ENCODE measurements at regions not wholly inside any gene's neighbourhood (a gene's known extent, or its start where the extent isn't known, plus 50 kb on each side); places are given as distances from the start of the nearest gene placed in this dataset.

DNA sequence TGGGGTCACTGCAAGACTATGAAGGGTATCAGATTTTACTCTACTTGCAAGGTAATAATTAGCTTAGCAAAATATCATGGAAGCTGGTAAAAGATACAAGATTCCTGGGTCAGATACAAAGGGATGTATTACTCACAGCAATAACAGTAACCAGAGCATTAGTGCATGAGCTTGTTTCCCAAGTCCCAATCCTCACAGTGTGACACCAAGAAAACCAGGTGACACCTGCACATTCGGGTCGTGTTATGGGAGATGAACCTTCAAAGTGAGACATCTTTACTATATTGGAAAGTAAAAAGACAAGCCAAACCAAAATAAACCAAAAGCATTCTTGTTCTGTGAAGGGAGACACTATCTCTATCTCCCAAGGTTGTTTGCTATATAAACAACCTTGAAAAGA lies 528.7 kb upstream of the TGFBR2 start (continued):
- TF ChIP-seq, protein P1, sequence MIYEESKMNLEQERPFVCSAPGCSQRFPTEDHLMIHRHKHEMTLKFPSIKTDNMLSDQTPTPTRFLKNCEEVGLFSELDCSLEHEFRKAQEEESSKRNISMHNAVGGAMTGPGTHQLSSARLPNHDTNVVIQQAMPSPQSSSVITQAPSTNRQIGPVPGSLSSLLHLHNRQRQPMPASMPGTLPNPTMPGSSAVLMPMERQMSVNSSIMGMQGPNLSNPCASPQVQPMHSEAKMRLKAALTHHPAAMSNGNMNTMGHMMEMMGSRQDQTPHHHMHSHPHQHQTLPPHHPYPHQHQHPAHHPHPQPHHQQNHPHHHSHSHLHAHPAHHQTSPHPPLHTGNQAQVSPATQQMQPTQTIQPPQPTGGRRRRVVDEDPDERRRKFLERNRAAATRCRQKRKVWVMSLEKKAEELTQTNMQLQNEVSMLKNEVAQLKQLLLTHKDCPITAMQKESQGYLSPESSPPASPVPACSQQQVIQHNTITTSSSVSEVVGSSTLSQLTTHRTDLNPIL (CRISPR knock-in tag; IDR thresholded peaks at IDR 0.05; ENCODE audit: low read depth): no peak
- no peak for TF ChIP-seq ZNF70 (CRISPR knock-in tag; IDR thresholded peaks at IDR 0.05)

DNA sequence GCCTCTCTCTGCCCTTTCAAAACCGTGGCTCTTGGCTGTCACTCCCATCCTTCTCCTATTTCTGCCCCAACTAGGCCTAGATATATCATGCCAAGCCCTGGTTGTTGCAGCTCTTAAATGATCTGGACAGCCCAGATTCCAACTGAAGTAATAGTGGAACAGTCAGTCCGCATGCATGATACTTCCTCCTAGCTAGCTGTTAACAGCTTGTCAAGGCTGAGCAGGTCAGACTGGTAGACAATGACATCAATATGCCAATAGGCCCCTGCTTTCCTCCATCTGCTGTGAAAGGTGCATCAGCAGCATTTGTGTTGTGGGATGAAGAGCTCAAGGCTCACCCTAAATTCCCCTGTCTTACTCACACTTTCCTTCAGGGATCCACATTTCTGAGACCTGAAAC lies 527.7 kb upstream of the TGFBR2 start:
- ATAC-seq: peak; percentile 98
- TF ChIP-seq TOX (CRISPR knock-in tag; IDR thresholded peaks at IDR 0.05; ENCODE audit: borderline replicate concordance) (peak; percentile 53; the same call in 1 of the 2 replicates), ZNF70 (CRISPR knock-in tag; IDR thresholded peaks at IDR 0.05) (no peak), CSDC2 (CRISPR knock-in tag; IDR thresholded peaks at IDR 0.05) (no peak), OSR1 (CRISPR knock-in tag; IDR thresholded peaks at IDR 0.05) (no peak)

DNA sequence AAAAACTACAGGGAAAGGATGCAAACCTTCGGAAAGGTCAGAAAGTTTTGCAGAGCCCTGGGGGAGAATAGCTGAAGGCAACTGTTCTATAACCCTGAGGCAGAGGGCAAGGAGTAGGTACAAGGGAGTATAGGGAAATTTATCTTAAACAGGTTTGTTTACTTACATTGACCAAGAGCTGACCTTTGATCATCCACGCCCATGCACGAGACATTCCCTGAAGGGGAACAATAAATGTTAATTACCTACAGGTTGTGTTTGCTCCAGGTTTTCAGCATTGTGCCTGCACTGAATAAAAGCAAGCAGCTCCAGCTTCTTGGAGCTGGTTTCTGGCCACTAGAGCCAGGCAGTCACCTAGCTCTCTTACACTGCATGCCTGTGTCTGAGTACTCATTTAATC lies 524.5 kb upstream of the TGFBR2 start:
- ATAC-seq: no peak
- no peak for TF ChIP-seq ARNTL (CRISPR knock-in tag; IDR thresholded peaks at IDR 0.05; ENCODE audit: borderline replicate concordance, low read depth)
- TF ChIP-seq ZNF565 (CRISPR knock-in tag; conservative IDR thresholded peaks at IDR 0.05; ENCODE audit: low read depth): no peak
- TF ChIP-seq, protein P2, sequence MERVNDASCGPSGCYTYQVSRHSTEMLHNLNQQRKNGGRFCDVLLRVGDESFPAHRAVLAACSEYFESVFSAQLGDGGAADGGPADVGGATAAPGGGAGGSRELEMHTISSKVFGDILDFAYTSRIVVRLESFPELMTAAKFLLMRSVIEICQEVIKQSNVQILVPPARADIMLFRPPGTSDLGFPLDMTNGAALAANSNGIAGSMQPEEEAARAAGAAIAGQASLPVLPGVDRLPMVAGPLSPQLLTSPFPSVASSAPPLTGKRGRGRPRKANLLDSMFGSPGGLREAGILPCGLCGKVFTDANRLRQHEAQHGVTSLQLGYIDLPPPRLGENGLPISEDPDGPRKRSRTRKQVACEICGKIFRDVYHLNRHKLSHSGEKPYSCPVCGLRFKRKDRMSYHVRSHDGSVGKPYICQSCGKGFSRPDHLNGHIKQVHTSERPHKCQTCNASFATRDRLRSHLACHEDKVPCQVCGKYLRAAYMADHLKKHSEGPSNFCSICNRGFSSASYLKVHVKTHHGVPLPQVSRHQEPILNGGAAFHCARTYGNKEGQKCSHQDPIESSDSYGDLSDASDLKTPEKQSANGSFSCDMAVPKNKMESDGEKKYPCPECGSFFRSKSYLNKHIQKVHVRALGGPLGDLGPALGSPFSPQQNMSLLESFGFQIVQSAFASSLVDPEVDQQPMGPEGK (CRISPR knock-in tag; IDR thresholded peaks at IDR 0.05; ENCODE audit: borderline replicate concordance): no peak
- no peak for TF ChIP-seq GLIS3 (CRISPR knock-in tag; IDR thresholded peaks at IDR 0.05)
- TF ChIP-seq, protein P1 (CRISPR knock-in tag; IDR thresholded peaks at IDR 0.05; ENCODE audit: low read depth): no peak
- TF ChIP-seq CSDC2 (CRISPR knock-in tag; IDR thresholded peaks at IDR 0.05): no peak
- TF ChIP-seq, protein P3, sequence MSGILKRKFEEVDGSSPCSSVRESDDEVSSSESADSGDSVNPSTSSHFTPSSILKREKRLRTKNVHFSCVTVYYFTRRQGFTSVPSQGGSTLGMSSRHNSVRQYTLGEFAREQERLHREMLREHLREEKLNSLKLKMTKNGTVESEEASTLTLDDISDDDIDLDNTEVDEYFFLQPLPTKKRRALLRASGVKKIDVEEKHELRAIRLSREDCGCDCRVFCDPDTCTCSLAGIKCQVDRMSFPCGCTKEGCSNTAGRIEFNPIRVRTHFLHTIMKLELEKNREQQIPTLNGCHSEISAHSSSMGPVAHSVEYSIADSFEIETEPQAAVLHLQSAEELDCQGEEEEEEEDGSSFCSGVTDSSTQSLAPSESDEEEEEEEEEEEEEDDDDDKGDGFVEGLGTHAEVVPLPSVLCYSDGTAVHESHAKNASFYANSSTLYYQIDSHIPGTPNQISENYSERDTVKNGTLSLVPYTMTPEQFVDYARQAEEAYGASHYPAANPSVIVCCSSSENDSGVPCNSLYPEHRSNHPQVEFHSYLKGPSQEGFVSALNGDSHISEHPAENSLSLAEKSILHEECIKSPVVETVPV (CRISPR knock-in tag; IDR thresholded peaks at IDR 0.05): no peak
- no peak for TF ChIP-seq ZC3H10 (CRISPR knock-in tag; IDR thresholded peaks at IDR 0.05)
- TF ChIP-seq SNAI2 (CRISPR knock-in tag; IDR thresholded peaks at IDR 0.05): no peak
- no peak for TF ChIP-seq RARB (CRISPR knock-in tag; IDR thresholded peaks at IDR 0.05)
- TF ChIP-seq ISL1 (CRISPR knock-in tag; IDR thresholded peaks at IDR 0.05): no peak
- TF ChIP-seq ZNF8 (CRISPR knock-in tag; IDR thresholded peaks at IDR 0.05): no peak
- TF ChIP-seq, protein P4, sequence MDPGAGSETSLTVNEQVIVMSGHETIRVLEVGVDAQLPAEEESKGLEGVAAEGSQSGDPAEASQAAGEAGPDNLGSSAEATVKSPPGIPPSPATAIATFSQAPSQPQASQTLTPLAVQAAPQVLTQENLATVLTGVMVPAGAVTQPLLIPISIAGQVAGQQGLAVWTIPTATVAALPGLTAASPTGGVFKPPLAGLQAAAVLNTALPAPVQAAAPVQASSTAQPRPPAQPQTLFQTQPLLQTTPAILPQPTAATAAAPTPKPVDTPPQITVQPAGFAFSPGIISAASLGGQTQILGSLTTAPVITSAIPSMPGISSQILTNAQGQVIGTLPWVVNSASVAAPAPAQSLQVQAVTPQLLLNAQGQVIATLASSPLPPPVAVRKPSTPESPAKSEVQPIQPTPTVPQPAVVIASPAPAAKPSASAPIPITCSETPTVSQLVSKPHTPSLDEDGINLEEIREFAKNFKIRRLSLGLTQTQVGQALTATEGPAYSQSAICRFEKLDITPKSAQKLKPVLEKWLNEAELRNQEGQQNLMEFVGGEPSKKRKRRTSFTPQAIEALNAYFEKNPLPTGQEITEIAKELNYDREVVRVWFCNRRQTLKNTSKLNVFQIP (CRISPR knock-in tag; IDR thresholded peaks at IDR 0.05; ENCODE audit: borderline replicate concordance, low read depth): no peak
- no peak for TF ChIP-seq ZFP30 (CRISPR knock-in tag; IDR thresholded peaks at IDR 0.05)
- TF ChIP-seq, protein P5, sequence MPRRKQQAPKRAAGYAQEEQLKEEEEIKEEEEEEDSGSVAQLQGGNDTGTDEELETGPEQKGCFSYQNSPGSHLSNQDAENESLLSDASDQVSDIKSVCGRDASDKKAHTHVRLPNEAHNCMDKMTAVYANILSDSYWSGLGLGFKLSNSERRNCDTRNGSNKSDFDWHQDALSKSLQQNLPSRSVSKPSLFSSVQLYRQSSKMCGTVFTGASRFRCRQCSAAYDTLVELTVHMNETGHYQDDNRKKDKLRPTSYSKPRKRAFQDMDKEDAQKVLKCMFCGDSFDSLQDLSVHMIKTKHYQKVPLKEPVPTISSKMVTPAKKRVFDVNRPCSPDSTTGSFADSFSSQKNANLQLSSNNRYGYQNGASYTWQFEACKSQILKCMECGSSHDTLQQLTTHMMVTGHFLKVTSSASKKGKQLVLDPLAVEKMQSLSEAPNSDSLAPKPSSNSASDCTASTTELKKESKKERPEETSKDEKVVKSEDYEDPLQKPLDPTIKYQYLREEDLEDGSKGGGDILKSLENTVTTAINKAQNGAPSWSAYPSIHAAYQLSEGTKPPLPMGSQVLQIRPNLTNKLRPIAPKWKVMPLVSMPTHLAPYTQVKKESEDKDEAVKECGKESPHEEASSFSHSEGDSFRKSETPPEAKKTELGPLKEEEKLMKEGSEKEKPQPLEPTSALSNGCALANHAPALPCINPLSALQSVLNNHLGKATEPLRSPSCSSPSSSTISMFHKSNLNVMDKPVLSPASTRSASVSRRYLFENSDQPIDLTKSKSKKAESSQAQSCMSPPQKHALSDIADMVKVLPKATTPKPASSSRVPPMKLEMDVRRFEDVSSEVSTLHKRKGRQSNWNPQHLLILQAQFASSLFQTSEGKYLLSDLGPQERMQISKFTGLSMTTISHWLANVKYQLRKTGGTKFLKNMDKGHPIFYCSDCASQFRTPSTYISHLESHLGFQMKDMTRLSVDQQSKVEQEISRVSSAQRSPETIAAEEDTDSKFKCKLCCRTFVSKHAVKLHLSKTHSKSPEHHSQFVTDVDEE (CRISPR knock-in tag; IDR thresholded peaks at IDR 0.05): no peak
- TF ChIP-seq TOX (CRISPR knock-in tag; IDR thresholded peaks at IDR 0.05; ENCODE audit: borderline replicate concordance): no peak

DNA sequence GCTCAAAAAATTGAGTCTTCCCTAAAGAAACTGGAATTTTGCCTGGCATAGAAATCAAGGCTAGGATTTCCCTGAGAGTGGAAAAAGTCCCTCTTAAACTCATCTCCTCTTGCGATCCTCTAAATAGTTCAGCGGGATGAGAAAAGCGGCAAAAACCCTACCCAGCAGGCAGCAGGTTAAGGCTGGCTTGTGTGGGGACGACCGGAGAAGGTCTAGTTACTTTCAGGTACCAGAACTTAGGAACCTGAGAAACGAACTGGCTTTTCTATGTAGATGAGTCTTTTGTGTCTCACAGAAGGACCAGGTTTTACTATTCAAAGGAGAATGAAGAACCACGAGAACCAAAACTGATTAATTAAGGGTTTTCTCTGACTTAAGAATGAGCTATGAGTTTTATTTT lies 523.7 kb upstream of the TGFBR2 start:
- no peak for ATAC-seq
- no peak for TF ChIP-seq ZFP30 (CRISPR knock-in tag; IDR thresholded peaks at IDR 0.05)
- TF ChIP-seq ZC3H10 (CRISPR knock-in tag; IDR thresholded peaks at IDR 0.05): no peak
- no peak for TF ChIP-seq RARB (CRISPR knock-in tag; IDR thresholded peaks at IDR 0.05)
- TF ChIP-seq GLIS3 (CRISPR knock-in tag; IDR thresholded peaks at IDR 0.05): no peak
- TF ChIP-seq ZNF70 (CRISPR knock-in tag; IDR thresholded peaks at IDR 0.05): no peak
- TF ChIP-seq, protein P4 (CRISPR knock-in tag; IDR thresholded peaks at IDR 0.05; ENCODE audit: borderline replicate concordance, low read depth): no peak
- no peak for TF ChIP-seq SNAI2 (CRISPR knock-in tag; IDR thresholded peaks at IDR 0.05)
- TF ChIP-seq, protein P1 (CRISPR knock-in tag; IDR thresholded peaks at IDR 0.05; ENCODE audit: low read depth): no peak

Data from SK-N-SH treated with all-trans-retinoic acid at 6 μM for 48 hours (cell line).